ENCODE measurements at regions not wholly inside any gene's neighbourhood (a gene's known extent, or its start where the extent isn't known, plus 50 kb on each side); places are given as distances from the start of the nearest gene placed in this dataset.

DNA sequence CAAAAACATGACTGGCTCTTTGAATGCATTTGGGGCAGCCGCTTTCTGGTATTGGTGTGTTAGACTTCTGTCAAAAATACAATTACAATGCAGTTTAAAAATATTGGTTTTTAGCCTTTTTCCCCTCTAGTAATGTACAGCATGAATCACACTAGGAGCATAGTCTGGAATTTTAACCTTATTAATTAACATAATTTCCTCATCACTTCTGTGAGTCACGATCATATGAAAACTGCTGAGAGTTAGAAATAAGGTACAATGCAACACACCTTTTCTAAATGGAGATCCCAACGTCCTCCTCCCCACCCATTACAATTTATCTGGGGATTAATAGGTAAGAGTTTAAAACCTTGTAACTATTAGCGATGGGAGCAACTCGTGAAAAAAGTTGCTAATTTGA lies 297.1 kb upstream of the RIMS1 start:
- Histone ChIP-seq H3K79me1 (ENCODE audit: insufficient read depth, low read depth, low read length, poor library complexity, severe bottlenecking) (no peaks in the 10 kb centered on the region), H3K14ac (ENCODE audit: insufficient read depth, low read length) (no peak overlapping the region), H3K56ac (ENCODE audit: insufficient read length, low read depth, low read length) (no peak overlapping the region), H3K23ac (ENCODE audit: insufficient read length, low read depth, low read length) (no peak overlapping the region), H3K27ac (ENCODE audit: insufficient read length, low read depth, low read length) (no peak overlapping the region), H3K79me2 (ENCODE audit: insufficient read depth, low read length) (no peaks in the 10 kb centered on the region), H3K9ac (ENCODE audit: extremely low read depth, insufficient read length, low read length) (no peak overlapping the region), H4K20me1 (ENCODE audit: control insufficient read depth, insufficient read depth, insufficient read length) (no peaks in the 10 kb centered on the region), H3K27me3 (ENCODE audit: insufficient read depth, low read length) (no peaks in the 10 kb centered on the region), H3K4ac (ENCODE audit: low read depth, low read length) (no peak overlapping the region), H2BK12ac (ENCODE audit: insufficient read length, low read depth, low read length) (no peak overlapping the region), H2BK120ac (ENCODE audit: low read depth, low read length, poor library complexity, severe bottlenecking) (no peak overlapping the region), H3T11ph (ENCODE audit: low read length) (no peak overlapping the region), H3K23me2 (ENCODE audit: insufficient read length, low read depth, low read length, poor library complexity, severe bottlenecking) (no peaks in the 10 kb centered on the region), H4K5ac (ENCODE audit: insufficient read length, low read depth, low read length) (no peak overlapping the region), H2BK5ac (ENCODE audit: insufficient read length, low read length) (no peak overlapping the region), H3K4me1 (ENCODE audit: insufficient read depth, low read length) (no peaks in the 10 kb centered on the region), H3K4me2 (ENCODE audit: insufficient read depth, insufficient read length, low read length) (no peak overlapping the region), H2AK5ac (ENCODE audit: insufficient read length, low read length) (no peak overlapping the region), H4K91ac (ENCODE audit: insufficient read length, low read depth, low read length) (no peak overlapping the region), H3K9me3 (ENCODE audit: control insufficient read depth, low read depth, low read length) (no peaks in the 10 kb centered on the region), H2AFZ (ENCODE audit: low read length) (no peak overlapping the region), H2BK15ac (ENCODE audit: low read depth, low read length) (no peak overlapping the region), H2BK20ac (ENCODE audit: low read depth, low read length, poor library complexity, severe bottlenecking) (no peak overlapping the region), H4K8ac (replicated peaks; ENCODE audit: insufficient read length, low read depth, low read length) (no peak overlapping the region), H3K18ac (ENCODE audit: insufficient read length, low read depth, low read length) (no peak overlapping the region)
- H3K27ac Mint-ChIP-seq: no peak overlapping the region
- no peaks in the 10 kb centered on the region for H3K4me1 Mint-ChIP-seq
- no CpG with 5 or more reads among the region's 5 CpGs for WGBS (ENCODE audit: extremely low coverage, insufficient read length, low lambda C conversion rate)
- no peak overlapping the region for H3K4me3 Mint-ChIP-seq
- peaks cover 0 to 3% (median 2%) of the 10 kb centered on the region in 3 experiments; a peak in 2 of 7 replicates for H3K36me3 Mint-ChIP-seq (ENCODE audit: insufficient read depth in 1 of 3, low read depth in 3 of 3)
- H3K27me3 Mint-ChIP-seq (ENCODE audit: low read depth): no peaks in the 10 kb centered on the region
- TF ChIP-seq, protein P1, sequence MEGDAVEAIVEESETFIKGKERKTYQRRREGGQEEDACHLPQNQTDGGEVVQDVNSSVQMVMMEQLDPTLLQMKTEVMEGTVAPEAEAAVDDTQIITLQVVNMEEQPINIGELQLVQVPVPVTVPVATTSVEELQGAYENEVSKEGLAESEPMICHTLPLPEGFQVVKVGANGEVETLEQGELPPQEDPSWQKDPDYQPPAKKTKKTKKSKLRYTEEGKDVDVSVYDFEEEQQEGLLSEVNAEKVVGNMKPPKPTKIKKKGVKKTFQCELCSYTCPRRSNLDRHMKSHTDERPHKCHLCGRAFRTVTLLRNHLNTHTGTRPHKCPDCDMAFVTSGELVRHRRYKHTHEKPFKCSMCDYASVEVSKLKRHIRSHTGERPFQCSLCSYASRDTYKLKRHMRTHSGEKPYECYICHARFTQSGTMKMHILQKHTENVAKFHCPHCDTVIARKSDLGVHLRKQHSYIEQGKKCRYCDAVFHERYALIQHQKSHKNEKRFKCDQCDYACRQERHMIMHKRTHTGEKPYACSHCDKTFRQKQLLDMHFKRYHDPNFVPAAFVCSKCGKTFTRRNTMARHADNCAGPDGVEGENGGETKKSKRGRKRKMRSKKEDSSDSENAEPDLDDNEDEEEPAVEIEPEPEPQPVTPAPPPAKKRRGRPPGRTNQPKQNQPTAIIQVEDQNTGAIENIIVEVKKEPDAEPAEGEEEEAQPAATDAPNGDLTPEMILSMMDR (conservative IDR thresholded peaks at IDR 0.05): no peak
- H3K9me3 Mint-ChIP-seq: no peaks in the 10 kb centered on the region; a peak in 1 of 5 replicates
- no peak for DNase-seq
